ENCODE measurements at regions not wholly inside any gene's neighbourhood (a gene's known extent, or its start where the extent isn't known, plus 50 kb on each side); places are given as distances from the start of the nearest gene placed in this dataset.

DNA sequence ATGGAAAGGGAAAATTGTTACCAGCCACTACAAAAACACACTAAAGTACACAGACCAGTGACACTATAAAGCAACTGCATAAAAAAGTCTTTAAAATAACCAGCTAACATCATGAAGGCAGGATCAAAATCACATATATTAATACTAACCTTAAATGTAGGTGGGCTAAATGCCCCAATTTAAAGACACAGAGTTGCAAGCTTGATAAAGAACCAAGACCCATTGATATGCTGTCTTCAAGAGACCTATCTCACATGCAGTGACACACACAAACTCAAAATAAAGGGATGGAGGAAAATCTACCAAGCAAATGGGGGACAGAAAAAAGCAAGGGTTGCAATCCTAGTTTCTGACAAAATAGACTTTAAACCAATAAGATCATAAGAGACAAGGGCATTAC is 246.3 kb downstream of the SEC16B start:
- no peak overlapping the region for H3K4me3 Mint-ChIP-seq
- ATAC-seq (ENCODE audit: low read depth) (no peak), DNase-seq (no peak)
- intact Hi-C loops (cut with micrococcal nuclease) = no loop called here
- H3K27me3 Mint-ChIP-seq = no peaks in the 10 kb centered on the region
- H2AFZ ChIP-seq (ENCODE audit: insufficient read depth, low read depth, low read length, poor library complexity, severe bottlenecking) = no peak overlapping the region
- H3K27me3 ChIP-seq (replicated peaks in 1 of 4; ENCODE audit: control extremely low read depth in 1 of 4, control insufficient read depth in 3 of 4, insufficient read depth in 4 of 4, low read length in 3 of 4) = peaks cover 0 to 3% (median 0%) of the 10 kb centered on the region in 4 experiments
- ChIA-PET POLR2A (no interaction called here), CTCF (no interaction called here)
- no peaks in the 10 kb centered on the region for H3K4me1 Mint-ChIP-seq
- no peak overlapping the region for H3K27ac Mint-ChIP-seq
- H3K9ac ChIP-seq (ENCODE audit: low read length) = no peak overlapping the region
- TF ChIP-seq CTCF (IDR thresholded peaks at IDR 0.05) (no peak), EZH2 (IDR thresholded peaks at IDR 0.05; ENCODE audit: borderline replicate concordance, insufficient read depth, low read depth, low read length, poor library complexity, severe bottlenecking) (no peak)
- H3K36me3 ChIP-seq (replicated peaks in 1 of 2; ENCODE audit: control extremely low read depth in 1 of 2, control insufficient read depth in 1 of 2, extremely low read depth in 1 of 2, insufficient read depth in 2 of 2, low read length in 1 of 2) = no peaks in the 10 kb centered on the region
- H3K4me2 ChIP-seq (replicated peaks; ENCODE audit: low read depth, low read length, poor library complexity, severe bottlenecking) = no peak overlapping the region
- no peaks in the 10 kb centered on the region for H3K79me2 ChIP-seq (ENCODE audit: control insufficient read depth, insufficient read depth, low read length)
- H3K9me3 ChIP-seq (ENCODE audit: control extremely low read depth in 1 of 3, control insufficient read depth in 2 of 3, insufficient read depth in 1 of 3, low read length in 2 of 3) = peaks cover 0 to 6% (median 0%) of the 10 kb centered on the region in 3 donors
- no peaks in the 10 kb centered on the region for H4K20me1 ChIP-seq (ENCODE audit: control insufficient read depth, insufficient read depth, low read length, poor library complexity, severe bottlenecking)
- H3K4me3 ChIP-seq (ENCODE audit: control extremely low read depth in 1 of 5, extremely low read depth in 1 of 5, insufficient read depth in 1 of 5, low read depth in 2 of 5, low read length in 4 of 5) = no peak overlapping the region
- H3K9me3 Mint-ChIP-seq (ENCODE audit: insufficient read depth) = peaks cover 5% of the 10 kb centered on the region
- no peaks in the 10 kb centered on the region for H3K4me1 ChIP-seq (ENCODE audit: control insufficient read depth in 2 of 2, insufficient read depth in 2 of 2, low read length in 2 of 2)
- H3K27ac ChIP-seq (ENCODE audit: low read length in 2 of 2) = no peak overlapping the region

DNA sequence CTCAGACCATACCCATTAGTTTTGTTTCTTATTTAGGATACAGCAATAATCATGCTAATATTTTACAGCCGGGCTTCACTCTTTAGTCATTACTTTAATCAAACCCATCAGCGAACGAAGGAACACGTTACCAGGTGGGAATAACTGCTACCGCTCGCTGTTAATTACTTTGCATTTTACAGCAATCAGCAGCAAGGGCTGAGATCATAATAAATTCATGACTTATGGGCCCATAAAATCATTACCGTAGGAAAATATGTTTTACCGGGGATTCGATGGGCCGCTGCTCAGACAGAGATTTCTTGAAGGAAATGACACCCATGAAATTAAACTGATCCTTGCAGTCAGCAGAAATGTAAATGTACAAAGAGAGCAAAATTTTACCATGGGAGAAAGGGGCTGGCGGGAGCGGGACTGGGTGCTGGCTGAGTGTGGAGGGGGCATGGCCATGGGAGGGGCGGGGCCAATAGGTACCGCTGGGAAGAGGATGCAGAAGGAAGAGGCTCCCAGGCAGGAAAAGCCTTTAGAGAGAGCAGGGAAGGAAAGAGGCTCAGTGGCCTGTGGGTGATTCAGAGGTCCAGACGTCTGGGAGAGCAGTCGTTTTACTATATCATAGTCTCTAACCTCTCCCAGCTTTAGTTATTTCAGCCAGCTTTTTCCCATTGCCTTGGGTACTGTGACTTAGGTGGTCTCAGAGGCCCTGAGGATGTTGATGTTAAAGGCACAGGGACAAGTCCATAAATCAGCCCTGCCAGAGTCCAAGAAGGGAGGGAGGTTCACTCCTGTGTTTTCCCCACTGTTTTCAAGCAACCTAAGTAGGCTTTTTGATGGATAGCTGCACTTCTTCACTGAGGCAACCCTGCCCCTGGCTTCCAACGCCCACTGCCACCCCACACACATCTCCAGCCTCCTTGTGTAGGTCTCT is 258.9 kb downstream of the SEC16B start:
- Mint-ChIP-seq H3K9me3 (ENCODE audit: insufficient read depth) (peaks cover 2% of the 10 kb centered on the region), H3K4me3 (no peak overlapping the region), H3K4me1 (no peaks in the 10 kb centered on the region), H3K27ac (no peak overlapping the region), H3K27me3 (no peaks in the 10 kb centered on the region)
- no peak overlapping the region for H3K9ac ChIP-seq (ENCODE audit: low read length)
- no peak for DNase-seq
- whole genome bisulfite sequencing (ENCODE audit: insufficient coverage) = 87% methylated on average over 13 of the region's 17 CpGs
- peaks cover 0 to 4% (median 0%) of the 10 kb centered on the region in 3 donors for H3K9me3 ChIP-seq (ENCODE audit: control extremely low read depth in 1 of 3, control insufficient read depth in 2 of 3, insufficient read depth in 1 of 3, low read length in 2 of 3)
- H3K4me3 ChIP-seq (ENCODE audit: control extremely low read depth in 1 of 5, extremely low read depth in 1 of 5, insufficient read depth in 1 of 5, low read depth in 2 of 5, low read length in 4 of 5) = no peak overlapping the region
- ATAC-seq (ENCODE audit: low read depth) = no peak
- H4K20me1 ChIP-seq (ENCODE audit: control insufficient read depth, insufficient read depth, low read length, poor library complexity, severe bottlenecking) = no peaks in the 10 kb centered on the region
- H3K4me1 ChIP-seq (ENCODE audit: control insufficient read depth in 2 of 2, insufficient read depth in 2 of 2, low read length in 2 of 2) = no peaks in the 10 kb centered on the region
- no peaks in the 10 kb centered on the region for H3K79me2 ChIP-seq (ENCODE audit: control insufficient read depth, insufficient read depth, low read length)
- H3K27me3 ChIP-seq (replicated peaks in 1 of 4; ENCODE audit: control extremely low read depth in 1 of 4, control insufficient read depth in 3 of 4, insufficient read depth in 4 of 4, low read length in 3 of 4) = no peaks in the 10 kb centered on the region
- H3K36me3 ChIP-seq (replicated peaks in 1 of 2; ENCODE audit: control extremely low read depth in 1 of 2, control insufficient read depth in 1 of 2, extremely low read depth in 1 of 2, insufficient read depth in 2 of 2, low read length in 1 of 2) = no peaks in the 10 kb centered on the region
- ChIA-PET POLR2A (no interaction called here), CTCF (no interaction called here)
- no peak overlapping the region for H2AFZ ChIP-seq (ENCODE audit: insufficient read depth, low read depth, low read length, poor library complexity, severe bottlenecking)
- TF ChIP-seq EZH2 (IDR thresholded peaks at IDR 0.05; ENCODE audit: borderline replicate concordance, insufficient read depth, low read depth, low read length, poor library complexity, severe bottlenecking) = no peak
- no peak for TF ChIP-seq CTCF (IDR thresholded peaks at IDR 0.05)
- intact Hi-C loops (cut with micrococcal nuclease) = no loop called here
- no peak overlapping the region for H3K4me2 ChIP-seq (replicated peaks; ENCODE audit: low read depth, low read length, poor library complexity, severe bottlenecking)
- H3K27ac ChIP-seq (ENCODE audit: low read length in 2 of 2) = no peak overlapping the region

Data from B cell (primary cell).